GM18519 (cell line): ENCODE measurements at regions not wholly inside any gene's neighbourhood (a gene's known extent, or its start where the extent isn't known, plus 50 kb on each side); places are given as distances from the start of the nearest gene placed in this dataset.

Experiments used
- ATAC-seq: cut with Tn5 transposase; IDR thresholded peaks from one replicate; pipeline ENCODE4 v1.9.1; 2021; ENCODE audit warnings: mild to moderate bottlenecking, moderate library complexity; ENCODE audit not compliant: unreplicated experiment, low FRiP score

DNA sequence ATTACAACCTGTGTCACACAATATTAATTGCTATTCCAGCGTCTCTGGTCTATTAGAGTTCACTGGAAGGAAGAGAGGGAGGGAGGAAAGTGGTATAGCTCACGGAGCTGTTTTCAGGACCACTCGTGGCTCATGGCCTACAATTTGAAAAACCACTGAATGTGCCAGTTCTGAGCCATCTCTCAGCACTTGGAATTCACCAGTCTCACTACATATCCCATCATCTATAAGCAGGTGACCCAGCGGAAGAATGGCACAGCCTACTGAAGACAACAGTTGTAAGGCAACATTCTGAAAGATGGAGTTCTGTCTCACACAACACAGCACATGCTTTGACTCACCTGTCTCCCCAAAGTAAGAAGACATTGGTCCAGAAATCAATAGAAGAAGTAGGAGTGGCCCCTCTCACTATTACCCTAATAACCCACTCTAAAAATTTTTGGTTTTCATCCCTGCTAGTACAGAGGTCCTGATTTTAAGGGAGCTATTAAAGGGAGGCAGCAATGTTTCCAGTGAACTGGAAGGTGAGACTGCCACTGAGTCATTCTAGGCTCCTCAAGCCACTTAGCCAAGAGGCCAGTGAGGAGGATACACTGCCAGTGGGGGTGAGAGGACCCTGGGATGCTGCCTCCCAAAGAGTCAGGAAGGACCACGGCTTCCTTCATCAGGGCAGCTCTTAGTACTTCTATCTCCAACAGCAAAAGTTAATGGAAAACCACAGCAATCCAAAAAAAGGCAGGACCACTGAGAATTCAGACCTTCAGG lies 50.0 kb upstream of the DOCK9 start:
- no peak for ATAC-seq

DNA sequence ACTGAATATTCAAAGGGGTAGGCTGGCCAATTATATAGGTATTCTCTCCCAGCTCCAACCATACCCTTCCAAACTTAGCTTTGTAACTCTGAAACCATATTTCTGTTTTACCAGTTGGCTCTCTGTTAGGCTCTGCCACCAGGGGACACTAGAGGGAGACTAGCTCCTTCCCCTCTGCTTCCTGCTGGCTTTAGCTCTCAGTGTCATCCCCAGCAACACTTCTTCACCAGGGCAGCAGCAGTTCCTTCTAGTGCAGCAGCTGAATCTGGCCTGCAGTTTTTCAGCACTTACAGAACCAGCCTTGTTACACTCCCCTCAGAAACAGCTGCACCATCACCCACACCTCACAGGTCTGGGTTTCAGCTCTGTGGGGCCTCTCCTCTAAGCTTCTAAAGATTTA lies 51.0 kb upstream of the DOCK9 start:
- no peak for ATAC-seq

GRCh38 chr13:99029576-99029975 lies 51.7 kb upstream of the DOCK9 start:
- no peak for ATAC-seq

GRCh38 chr13:99030326-99030725 lies 52.5 kb upstream of the DOCK9 start:
- no peak for ATAC-seq

DNA sequence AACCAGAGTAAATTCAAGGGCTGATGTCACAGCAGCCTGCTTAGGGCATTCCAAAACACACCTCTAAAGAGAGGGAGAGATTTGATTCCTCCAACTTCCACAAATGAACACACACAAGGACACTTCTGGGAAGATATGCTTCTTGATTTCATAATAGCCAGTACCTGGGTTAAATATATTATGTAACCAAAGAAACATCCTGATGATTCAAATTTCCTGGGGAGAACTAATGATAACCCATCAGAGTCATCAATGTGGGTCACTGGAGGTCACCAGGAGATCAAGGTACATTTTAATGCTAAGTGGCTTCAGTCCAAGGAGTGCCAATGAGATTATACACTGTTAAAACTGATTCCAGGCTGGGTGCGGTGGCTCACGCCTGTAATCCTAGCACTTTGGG lies 54.0 kb upstream of the DOCK9 start:
- no peak for ATAC-seq

DNA sequence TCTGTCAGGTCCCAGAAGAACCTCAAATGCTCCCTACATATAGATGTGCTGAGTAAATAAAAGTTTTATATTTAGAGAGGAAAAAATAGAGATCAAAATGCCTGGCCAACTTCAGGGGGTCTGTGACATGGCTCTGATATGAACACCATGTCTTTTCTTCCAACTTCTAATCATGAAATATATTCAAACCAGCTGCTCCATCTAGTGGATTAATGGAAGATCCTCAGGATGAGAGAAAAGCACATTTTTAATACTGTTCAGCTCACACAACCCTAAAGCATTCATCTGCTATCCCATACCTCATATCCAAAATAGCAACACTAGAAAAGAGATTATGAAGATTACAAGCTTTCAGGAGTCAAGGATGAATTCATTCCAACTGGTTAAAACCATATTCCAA lies 56.0 kb upstream of the DOCK9 start:
- no peak for ATAC-seq

DNA sequence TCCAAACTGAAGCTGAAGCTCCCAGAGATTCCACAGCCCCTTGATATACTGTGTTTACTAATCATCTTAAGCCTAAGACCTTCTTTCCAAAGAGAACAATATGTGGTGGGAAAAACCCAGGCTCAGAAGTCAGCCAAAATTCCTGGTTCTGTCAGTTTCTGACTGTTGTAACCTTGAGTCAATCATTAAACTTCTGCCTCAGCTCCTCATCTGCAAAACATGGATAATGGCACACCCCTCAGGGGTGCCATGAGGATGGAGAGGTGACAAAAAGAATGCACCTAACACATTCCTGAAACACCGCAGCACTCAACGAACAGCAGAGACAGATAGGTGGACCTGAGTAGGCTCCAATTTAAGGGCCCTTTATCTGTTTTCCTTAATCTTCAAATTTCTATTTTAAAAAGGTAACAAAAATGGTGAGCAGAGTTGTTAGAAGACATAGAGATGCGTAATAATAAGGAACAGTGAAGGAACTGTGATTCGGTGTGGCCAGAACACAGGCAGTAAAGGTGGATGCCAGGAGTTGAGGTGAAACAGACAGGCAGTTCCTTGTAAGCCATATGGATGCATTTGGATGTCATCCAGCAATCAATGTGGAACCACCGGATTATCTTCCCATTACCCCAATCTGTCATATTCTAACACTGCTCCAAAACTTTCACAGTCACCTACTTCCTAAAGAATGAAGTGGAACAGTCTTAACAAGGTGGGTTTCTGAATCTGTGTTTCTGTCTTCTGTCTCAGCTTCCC lies 56.6 kb upstream of the DOCK9 start:
- ATAC-seq = no peak

GRCh38 chr13:99035715-99036114 lies 57.9 kb upstream of the DOCK9 start:
- no peak for ATAC-seq

- no peak for ATAC-seq
Observed at GRCh38 chr13:99037756-99038155, 59.9 kb upstream of the DOCK9 start.

DNA sequence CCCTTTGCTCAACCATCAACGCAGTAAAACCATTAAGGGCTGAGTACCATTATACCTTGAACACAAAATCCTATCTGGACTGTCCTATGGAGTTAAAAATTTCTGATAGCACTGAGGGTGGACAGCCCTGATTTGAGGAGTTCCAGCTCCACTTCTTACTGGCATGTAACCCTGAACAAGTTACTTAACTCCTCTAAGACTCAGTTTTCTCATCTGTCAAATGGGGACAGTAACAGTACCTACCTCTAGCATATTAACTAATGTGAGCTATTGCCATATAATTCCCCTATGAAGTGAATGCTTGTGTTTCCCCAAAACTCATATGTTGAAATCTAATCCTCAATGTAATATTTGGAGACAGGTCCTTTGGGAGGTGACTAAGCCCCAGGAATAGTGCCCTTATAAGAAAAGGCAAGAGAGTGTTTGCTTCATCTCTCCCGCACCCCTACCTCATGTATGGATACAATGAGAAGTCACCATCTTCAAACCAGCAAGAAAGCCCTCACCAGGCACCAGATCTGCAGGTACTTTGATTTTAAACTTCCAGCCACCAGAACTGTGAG lies 61.9 kb upstream of the DOCK9 start:
- ATAC-seq = no peak

- ATAC-seq = no peak
Observed at GRCh38 chr13:99040536-99041131, 62.8 kb upstream of the DOCK9 start.

DNA sequence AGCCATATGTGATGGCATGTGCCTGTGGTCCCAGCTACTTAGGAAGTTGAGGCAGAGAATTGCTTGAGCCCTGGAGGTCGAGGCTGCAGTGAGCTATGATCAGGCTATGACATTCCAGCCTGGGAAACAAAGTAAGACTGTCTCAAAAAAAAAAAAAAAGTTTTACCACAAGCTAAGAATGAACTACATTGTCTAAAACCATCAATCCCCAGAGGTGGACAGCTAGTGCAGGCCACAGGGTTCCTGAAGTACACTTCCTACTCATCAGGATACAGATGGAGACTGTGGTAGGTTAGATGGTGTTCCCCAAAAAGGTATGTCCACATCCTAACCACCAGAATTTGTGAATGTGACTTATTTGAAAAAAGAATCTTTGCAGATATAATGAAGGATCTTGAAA lies 63.5 kb upstream of the DOCK9 start:
- ATAC-seq = no peak

GRCh38 chr13:99041788-99042187 lies 63.9 kb upstream of the DOCK9 start:
- ATAC-seq = peak; percentile 48

DNA sequence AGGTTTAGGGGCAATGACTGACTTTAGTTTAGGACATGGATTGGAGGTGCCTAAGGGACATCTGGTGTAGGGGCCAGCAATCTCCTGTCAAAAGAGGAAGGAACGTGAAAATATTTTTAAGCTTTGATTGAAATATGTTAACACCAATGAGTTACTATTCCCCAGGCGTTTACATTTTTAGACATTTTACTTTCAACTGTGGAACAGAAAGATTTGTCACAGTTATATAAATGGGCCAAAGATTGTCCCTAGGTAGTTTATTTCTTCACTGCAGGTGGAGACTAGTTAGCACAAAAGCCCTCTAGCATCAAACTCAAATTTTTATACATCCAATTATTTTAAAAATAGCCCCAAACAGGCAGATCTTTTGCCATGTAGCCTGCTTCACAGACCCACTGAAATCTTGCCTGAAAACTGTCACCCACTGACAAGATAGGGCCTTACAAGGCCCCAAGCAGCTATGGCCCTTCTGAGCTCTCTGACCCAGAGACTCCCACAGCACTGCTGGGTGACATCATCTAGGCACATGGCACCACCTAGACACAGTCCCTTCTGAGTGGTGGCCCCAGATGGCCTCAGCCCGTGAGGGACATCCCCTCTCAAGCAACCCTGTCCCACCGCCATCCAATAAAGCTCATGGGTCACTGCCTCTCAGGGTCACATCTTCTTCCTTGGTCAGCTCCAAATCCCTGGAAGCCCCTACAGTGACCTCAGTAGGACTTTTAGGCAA lies 64.8 kb upstream of the DOCK9 start:
- ATAC-seq = no peak

- no peak for ATAC-seq
Observed at GRCh38 chr13:99043831-99044231, 66.0 kb upstream of the DOCK9 start.

GRCh38 chr13:99044764-99045163 lies 66.9 kb upstream of the DOCK9 start:
- ATAC-seq = no peak

DNA sequence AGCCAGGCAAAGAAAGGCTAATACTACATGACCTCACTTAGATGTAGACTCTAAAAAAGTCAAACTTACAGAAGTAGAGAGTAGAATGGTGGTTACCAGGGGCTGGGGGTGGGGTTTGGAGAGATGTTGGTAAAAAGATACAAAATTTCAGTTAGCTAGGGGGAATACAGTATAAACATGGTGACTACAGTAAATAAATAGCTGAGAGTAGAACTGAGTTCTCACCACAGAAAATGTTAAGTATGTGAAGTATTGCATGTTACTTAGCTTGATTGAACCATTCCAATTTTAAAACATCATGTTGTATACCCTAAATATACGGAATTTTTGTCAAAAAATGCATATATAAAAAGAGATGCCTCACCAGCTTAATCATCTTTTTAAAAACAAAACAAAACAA lies 67.5 kb upstream of the DOCK9 start:
- ATAC-seq = no peak

DNA sequence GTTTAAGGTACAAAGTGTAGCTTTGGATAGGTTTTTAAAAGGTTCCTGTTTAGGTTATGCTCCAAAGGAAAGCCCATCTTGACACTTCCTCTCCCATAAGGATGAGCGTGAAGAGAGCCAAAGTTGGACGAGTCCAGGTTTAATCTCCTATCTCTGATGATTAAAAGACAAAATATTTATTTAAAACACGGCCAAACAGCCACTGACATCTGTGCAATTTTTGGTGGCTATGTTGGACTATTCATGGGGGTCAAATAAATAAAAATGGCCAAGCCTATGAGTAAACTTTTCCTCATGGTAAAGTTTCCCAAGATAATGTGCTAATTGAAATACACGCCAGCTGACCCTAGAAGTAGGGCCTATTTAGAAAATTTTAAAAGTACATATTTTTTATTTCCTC lies 69.0 kb upstream of the DOCK9 start:
- no peak for ATAC-seq

DNA sequence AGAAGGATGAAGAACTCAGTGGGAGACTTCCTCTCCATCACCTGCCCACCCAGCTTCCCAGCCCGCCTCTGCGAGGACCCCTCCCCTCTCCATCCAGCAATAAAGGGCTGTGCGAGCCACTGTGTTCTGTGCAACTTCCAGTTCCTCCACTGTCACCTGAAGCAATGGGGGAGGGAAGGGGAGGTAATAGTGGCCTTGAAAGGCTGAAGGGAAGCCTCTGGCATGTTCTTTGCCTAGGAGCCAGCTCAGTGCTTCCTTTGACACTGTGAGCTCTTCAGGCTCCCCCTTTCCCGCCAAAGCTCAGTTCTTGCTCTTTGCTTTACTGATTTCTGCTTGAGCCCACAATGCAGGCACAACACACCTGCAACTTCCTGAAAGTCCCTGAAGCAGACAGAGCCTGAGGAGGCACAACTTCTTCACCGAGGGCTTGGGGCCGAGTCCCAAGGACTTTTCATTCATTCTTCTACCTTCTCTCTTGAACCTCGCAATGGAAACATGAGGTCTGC lies 73.2 kb upstream of the DOCK9 start:
- ATAC-seq = no peak

GRCh38 chr13:99051768-99052455 lies 74.0 kb upstream of the DOCK9 start:
- ATAC-seq = no peak
